ENCODE measurements at regions not wholly inside any gene's neighbourhood (a gene's known extent, or its start where the extent isn't known, plus 50 kb on each side); places are given as distances from the start of the nearest gene placed in this dataset.

DNA sequence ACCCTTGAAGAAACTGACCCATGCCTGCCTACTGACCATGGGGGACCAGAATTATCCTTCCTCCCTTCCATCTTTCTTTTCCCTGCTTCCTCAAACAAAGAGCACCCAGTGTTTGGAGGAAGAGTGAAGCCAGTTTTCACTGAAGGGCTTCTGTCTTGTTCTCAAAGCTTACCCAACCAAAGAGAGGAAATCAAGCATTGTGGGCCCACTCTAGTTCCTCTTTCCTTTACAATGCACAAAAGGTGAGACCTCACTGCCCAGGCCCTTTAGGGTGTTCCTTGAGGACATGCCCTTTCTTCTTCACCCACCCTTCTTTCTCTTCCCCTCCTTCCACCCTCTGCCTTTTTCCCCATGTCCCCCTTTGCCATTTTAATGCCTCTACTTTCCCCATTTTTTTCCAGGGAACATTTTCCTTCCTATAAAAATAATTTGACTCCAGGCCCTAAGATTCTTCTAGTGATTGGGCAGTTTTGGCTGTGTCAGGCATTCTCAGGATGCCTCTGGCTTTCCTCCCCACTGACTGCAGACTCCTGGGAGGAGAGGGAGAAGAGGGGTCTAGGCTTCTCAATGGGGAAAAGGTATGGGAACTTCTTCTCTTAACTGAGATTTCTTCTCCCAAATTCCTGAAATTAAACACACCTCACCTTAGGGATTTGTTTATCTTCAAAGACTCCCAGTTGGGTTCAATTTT is 126.6 kb upstream of the RMDN2 start:
- no TSS peak for BruUV-seq (replicated peaks)
- DNase-seq (ENCODE audit: low read depth, low spot score) (no peak), ATAC-seq (no peak)
- Histone ChIP-seq H3K9me3 (ENCODE audit: control insufficient read depth, insufficient read depth, low read depth, low read length) (no peaks in the 10 kb centered on the region), H3K4me1 (ENCODE audit: control insufficient read depth, insufficient read depth, low read length) (no peaks in the 10 kb centered on the region), H3K27ac (ENCODE audit: low read length) (no peak overlapping the region), H3K4me3 (ENCODE audit: low read depth in 2 of 2, low read length in 2 of 2) (no peak overlapping the region), H3K36me3 (ENCODE audit: control insufficient read depth, insufficient read depth, low read length) (no peaks in the 10 kb centered on the region), H3K27me3 (ENCODE audit: control insufficient read depth, insufficient read depth, low read length) (no peaks in the 10 kb centered on the region)
- ChIA-PET CTCF (no interaction called here), POLR2A (no interaction called here)
- TF ChIP-seq, protein P1, sequence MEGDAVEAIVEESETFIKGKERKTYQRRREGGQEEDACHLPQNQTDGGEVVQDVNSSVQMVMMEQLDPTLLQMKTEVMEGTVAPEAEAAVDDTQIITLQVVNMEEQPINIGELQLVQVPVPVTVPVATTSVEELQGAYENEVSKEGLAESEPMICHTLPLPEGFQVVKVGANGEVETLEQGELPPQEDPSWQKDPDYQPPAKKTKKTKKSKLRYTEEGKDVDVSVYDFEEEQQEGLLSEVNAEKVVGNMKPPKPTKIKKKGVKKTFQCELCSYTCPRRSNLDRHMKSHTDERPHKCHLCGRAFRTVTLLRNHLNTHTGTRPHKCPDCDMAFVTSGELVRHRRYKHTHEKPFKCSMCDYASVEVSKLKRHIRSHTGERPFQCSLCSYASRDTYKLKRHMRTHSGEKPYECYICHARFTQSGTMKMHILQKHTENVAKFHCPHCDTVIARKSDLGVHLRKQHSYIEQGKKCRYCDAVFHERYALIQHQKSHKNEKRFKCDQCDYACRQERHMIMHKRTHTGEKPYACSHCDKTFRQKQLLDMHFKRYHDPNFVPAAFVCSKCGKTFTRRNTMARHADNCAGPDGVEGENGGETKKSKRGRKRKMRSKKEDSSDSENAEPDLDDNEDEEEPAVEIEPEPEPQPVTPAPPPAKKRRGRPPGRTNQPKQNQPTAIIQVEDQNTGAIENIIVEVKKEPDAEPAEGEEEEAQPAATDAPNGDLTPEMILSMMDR (IDR thresholded peaks at IDR 0.05), result no peak
- TF ChIP-seq POLR2AphosphoS5 (IDR thresholded peaks at IDR 0.05; ENCODE audit: low read depth, low read length) (no peak), SIN3A (IDR thresholded peaks at IDR 0.05; ENCODE audit: borderline replicate concordance, insufficient read depth, low read depth, low read length) (no peak), TCF7L2 (IDR thresholded peaks at IDR 0.05; ENCODE audit: low read depth, low read length) (no peak)
- TF ChIP-seq, protein P2, sequence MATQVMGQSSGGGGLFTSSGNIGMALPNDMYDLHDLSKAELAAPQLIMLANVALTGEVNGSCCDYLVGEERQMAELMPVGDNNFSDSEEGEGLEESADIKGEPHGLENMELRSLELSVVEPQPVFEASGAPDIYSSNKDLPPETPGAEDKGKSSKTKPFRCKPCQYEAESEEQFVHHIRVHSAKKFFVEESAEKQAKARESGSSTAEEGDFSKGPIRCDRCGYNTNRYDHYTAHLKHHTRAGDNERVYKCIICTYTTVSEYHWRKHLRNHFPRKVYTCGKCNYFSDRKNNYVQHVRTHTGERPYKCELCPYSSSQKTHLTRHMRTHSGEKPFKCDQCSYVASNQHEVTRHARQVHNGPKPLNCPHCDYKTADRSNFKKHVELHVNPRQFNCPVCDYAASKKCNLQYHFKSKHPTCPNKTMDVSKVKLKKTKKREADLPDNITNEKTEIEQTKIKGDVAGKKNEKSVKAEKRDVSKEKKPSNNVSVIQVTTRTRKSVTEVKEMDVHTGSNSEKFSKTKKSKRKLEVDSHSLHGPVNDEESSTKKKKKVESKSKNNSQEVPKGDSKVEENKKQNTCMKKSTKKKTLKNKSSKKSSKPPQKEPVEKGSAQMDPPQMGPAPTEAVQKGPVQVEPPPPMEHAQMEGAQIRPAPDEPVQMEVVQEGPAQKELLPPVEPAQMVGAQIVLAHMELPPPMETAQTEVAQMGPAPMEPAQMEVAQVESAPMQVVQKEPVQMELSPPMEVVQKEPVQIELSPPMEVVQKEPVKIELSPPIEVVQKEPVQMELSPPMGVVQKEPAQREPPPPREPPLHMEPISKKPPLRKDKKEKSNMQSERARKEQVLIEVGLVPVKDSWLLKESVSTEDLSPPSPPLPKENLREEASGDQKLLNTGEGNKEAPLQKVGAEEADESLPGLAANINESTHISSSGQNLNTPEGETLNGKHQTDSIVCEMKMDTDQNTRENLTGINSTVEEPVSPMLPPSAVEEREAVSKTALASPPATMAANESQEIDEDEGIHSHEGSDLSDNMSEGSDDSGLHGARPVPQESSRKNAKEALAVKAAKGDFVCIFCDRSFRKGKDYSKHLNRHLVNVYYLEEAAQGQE (IDR thresholded peaks at IDR 0.05; ENCODE audit: insufficient read depth in 1 of 2, low read depth in 2 of 2, low read length in 1 of 2), result no peak
- in situ Hi-C loops (cut with HindIII; ENCODE audit: low pct_unique_long_range_greater_than_20kb, low sequenced_read_pairs) (no loop called here), intact Hi-C loops (cut with micrococcal nuclease; ENCODE audit: unreplicated experiment) (no loop called here)

DNA sequence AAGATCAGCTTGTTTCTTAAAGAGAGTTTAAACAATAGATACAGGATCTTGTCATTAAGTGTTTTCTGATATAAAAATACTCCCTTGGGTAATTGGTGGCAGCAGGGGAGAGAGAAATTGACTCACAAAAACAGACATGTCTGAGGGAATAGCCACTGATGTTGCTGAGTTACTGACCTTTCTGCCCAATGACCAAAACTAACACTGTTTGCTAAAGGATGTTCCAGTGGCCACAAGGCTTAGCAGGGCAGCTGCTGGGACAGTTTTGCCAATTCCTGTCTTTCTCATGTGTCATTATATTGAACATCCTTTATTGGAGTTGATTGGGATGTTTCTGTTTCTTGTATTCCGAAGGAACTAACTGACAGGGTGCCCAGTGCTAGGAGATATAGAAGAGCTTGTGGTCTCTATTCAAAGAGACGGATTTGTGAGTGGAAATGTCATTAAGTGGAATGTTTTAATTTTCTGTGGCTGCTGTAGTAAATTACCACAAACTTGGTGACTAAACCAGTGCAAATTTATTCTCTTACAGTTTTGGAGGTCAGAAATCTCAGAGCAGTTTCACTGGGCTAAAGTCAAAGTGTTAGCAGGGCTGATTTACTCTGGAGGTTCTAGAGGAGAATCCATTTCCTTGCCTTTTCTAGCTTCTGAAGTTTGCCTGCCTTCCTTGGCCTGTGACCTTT is 124.8 kb upstream of the RMDN2 start:
- CTCF ChIA-PET, result no interaction called here
- no peak for TF ChIP-seq TCF7L2 (IDR thresholded peaks at IDR 0.05; ENCODE audit: low read depth, low read length)
- TF ChIP-seq, protein P1 (IDR thresholded peaks at IDR 0.05), result no peak
- TF ChIP-seq SIN3A (IDR thresholded peaks at IDR 0.05; ENCODE audit: borderline replicate concordance, insufficient read depth, low read depth, low read length), result no peak
- TF ChIP-seq, protein P2 (IDR thresholded peaks at IDR 0.05; ENCODE audit: insufficient read depth in 1 of 2, low read depth in 2 of 2, low read length in 1 of 2), result no peak
- no peak for TF ChIP-seq POLR2AphosphoS5 (IDR thresholded peaks at IDR 0.05; ENCODE audit: low read depth, low read length)
- in situ Hi-C loops (cut with HindIII; ENCODE audit: low pct_unique_long_range_greater_than_20kb, low sequenced_read_pairs) (no loop called here), intact Hi-C loops (cut with micrococcal nuclease; ENCODE audit: unreplicated experiment) (no loop called here)
- BruUV-seq (replicated peaks), result no TSS peak
- ATAC-seq, result no peak
- Histone ChIP-seq H3K4me1 (ENCODE audit: control insufficient read depth, insufficient read depth, low read length) (no peaks in the 10 kb centered on the region), H3K9me3 (ENCODE audit: control insufficient read depth, insufficient read depth, low read depth, low read length) (no peaks in the 10 kb centered on the region), H3K27ac (ENCODE audit: low read length) (no peak overlapping the region), H3K4me3 (ENCODE audit: low read depth in 2 of 2, low read length in 2 of 2) (no peak overlapping the region), H3K36me3 (ENCODE audit: control insufficient read depth, insufficient read depth, low read length) (no peaks in the 10 kb centered on the region), H3K27me3 (ENCODE audit: control insufficient read depth, insufficient read depth, low read length) (no peaks in the 10 kb centered on the region)
- POLR2A ChIA-PET, result no interaction called here
- no peak for DNase-seq (ENCODE audit: low read depth, low spot score)
